H1 (cell line): ENCODE measurements at regions not wholly inside any gene's neighbourhood (a gene's known extent, or its start where the extent isn't known, plus 50 kb on each side); places are given as distances from the start of the nearest gene placed in this dataset.

Experiments
- BACH1 ChIP-seq: IDR thresholded peaks from 2 replicates; pipeline ENCODE4 v1.6.1; 2012; ENCODE audit warnings: low read length, improper control_type of control experiment
- SIN3A ChIP-seq, 2 experiments: IDR thresholded peaks in 1 of 2; conservative IDR thresholded peaks in 1 of 2; 2 replicates each; pipeline ENCODE4 v1.6.1; 2011 to 2012; ENCODE audit warnings: low read length in 2 of 2, improper control_type of control experiment in 1 of 2, low read depth in 1 of 2, mild to moderate bottlenecking in 1 of 2
- SP4 ChIP-seq: IDR thresholded peaks from 2 replicates; pipeline ENCODE4 v1.6.1; 2012; ENCODE audit warnings: low read length, inconsistent platforms

DNA sequence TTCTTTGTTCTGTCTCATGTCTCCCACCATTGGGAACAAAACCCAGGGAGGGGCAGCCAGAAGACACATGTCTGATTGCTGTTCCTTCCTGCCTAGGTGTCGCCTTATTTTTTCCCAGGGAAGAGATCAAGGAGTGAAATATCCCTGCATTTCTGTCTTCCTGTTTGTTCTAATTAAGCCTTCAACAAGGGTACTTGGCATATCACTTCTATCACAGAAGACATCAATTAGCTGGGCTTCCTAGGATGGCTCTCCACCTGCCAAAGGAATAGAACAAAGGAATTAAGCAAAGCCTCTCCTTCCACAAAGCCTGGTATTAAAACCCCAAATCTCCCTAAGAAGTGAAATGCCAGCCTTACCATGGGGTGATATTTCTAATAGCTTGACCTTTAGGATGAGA is 299.5 kb upstream of the CD180 start (continued):
- TF ChIP-seq SP4 (no peak), BACH1 (no peak), SIN3A (conservative IDR thresholded peaks at IDR 0.05 in 1 of 2, IDR thresholded peaks at IDR 0.05 in 1 of 2; ENCODE audit: low read depth in 1 of 2, low read length in 2 of 2) (no peak)
